CD14-positive monocyte (primary cell): ENCODE measurements at regions not wholly inside any gene's neighbourhood (a gene's known extent, or its start where the extent isn't known, plus 50 kb on each side); places are given as distances from the start of the nearest gene placed in this dataset.

Source experiments
- DNase-seq, 3 donors: peaks; one replicate each; pipeline ENCODE4 v3.0.0-alpha.2; 2011 to 2022
- H2AFZ ChIP-seq: 2 replicates; pipeline ENCODE4 v1.6.0; 2012; ENCODE audit warnings: mild to moderate bottlenecking, low read depth, low read length, inconsistent platforms; ENCODE audit not compliant: insufficient read depth, poor library complexity, severe bottlenecking
- H3K27ac ChIP-seq, 2 donors: 1 replicate in 1 of 2; 2 replicates in 1 of 2; pipeline ENCODE4 v1.5.1; 2012 to 2013; ENCODE audit warnings: low read length in 2 of 2, control low read depth in 1 of 2, inconsistent platforms in 1 of 2, low read depth in 1 of 2, mild to moderate bottlenecking in 1 of 2
- H3K27me3 ChIP-seq, 2 donors: one replicate each; pipeline versions ENCODE4 v1.6.0 to v1.6.1; 2011 to 2013; ENCODE audit warnings: low read length in 2 of 2; ENCODE audit not compliant: control insufficient read depth in 2 of 2, insufficient read depth in 2 of 2
- H3K36me3 ChIP-seq, 2 donors: replicated peaks in 1 of 2; 1 replicate in 1 of 2; 2 replicates in 1 of 2; pipeline versions ENCODE4 v1.5.1 to v1.6.1; 2012 to 2013; ENCODE audit warnings: low read length in 2 of 2, control low read depth in 1 of 2, inconsistent platforms in 1 of 2, mild to moderate bottlenecking in 1 of 2; ENCODE audit not compliant: insufficient read depth in 2 of 2, control insufficient read depth in 1 of 2
- H3K4me1 ChIP-seq, 2 donors: 1 replicate in 1 of 2; 2 replicates in 1 of 2; pipeline versions ENCODE4 v1.5.1 to v1.6.1; 2012 to 2013; ENCODE audit warnings: low read length in 2 of 2, control low read depth in 1 of 2, inconsistent platforms in 1 of 2, mild to moderate bottlenecking in 1 of 2, moderate library complexity in 1 of 2; ENCODE audit not compliant: insufficient read depth in 2 of 2, control insufficient read depth in 1 of 2
- H3K4me2 ChIP-seq: replicated peaks from 2 replicates; pipeline ENCODE3; 2012; ENCODE audit warnings: low read length, moderate library complexity, mild to moderate bottlenecking; ENCODE audit not compliant: poor library complexity, severe bottlenecking; ENCODE audit errors: extremely low read depth
- H3K4me3 ChIP-seq, 3 experiments: fragments of 200-600 bp in 1 of 3; sonication (generic) in 1 of 3; replicated peaks in 1 of 3; 1 replicate in 2 of 3; 2 replicates in 1 of 3; pipeline ENCODE4 v1.5.1; 2011 to 2013; ENCODE audit warnings: low read length in 3 of 3, mild to moderate bottlenecking in 3 of 3, control low read depth in 2 of 3, low read depth in 2 of 3, inconsistent platforms in 1 of 3, moderate library complexity in 1 of 3
- H3K79me2 ChIP-seq: 2 replicates; pipeline ENCODE4 v1.6.0; 2012; ENCODE audit warnings: mild to moderate bottlenecking, control low read depth, inconsistent platforms, low read length, moderate library complexity; ENCODE audit not compliant: insufficient read depth
- H3K9ac ChIP-seq: 2 replicates; pipeline ENCODE4 v1.6.0; 2017; ENCODE audit warnings: low read length, mild to moderate bottlenecking; ENCODE audit not compliant: insufficient read depth, poor library complexity, severe bottlenecking
- H3K9me3 ChIP-seq, 2 donors: replicated peaks in 1 of 2; 1 replicate in 1 of 2; 2 replicates in 1 of 2; pipeline versions ENCODE4 v1.5.1 to v1.6.1; 2012 to 2013; ENCODE audit warnings: low read length in 2 of 2, control low read depth in 1 of 2; ENCODE audit not compliant: control insufficient read depth in 1 of 2, insufficient read depth in 1 of 2
- H4K20me1 ChIP-seq: 2 replicates; pipeline ENCODE4 v1.6.0; 2012; ENCODE audit warnings: mild to moderate bottlenecking, low read length, control low read depth, moderate library complexity; ENCODE audit not compliant: insufficient read depth
- H3K27ac Mint-ChIP-seq, 7 donors: one replicate each; pipeline ENCODE4 v1.8.0; 2020; ENCODE audit warnings: mild to moderate bottlenecking in 7 of 7, mixed read lengths in 7 of 7, moderate library complexity in 6 of 7, inconsistent platforms in 2 of 7
- H3K27me3 Mint-ChIP-seq, 3 donors: one replicate each; pipeline ENCODE4 v1.8.0; 2021 to 2022; ENCODE audit warnings: low read depth in 3 of 3, mild to moderate bottlenecking in 3 of 3, mixed read lengths in 3 of 3, moderate library complexity in 3 of 3, inconsistent platforms in 1 of 3
- H3K36me3 Mint-ChIP-seq, 2 donors: one replicate each; pipeline ENCODE4 v1.8.0; 2020; ENCODE audit warnings: mixed read lengths in 2 of 2, inconsistent platforms in 1 of 2, mild to moderate bottlenecking in 1 of 2
- H3K4me1 Mint-ChIP-seq: one replicate; pipeline ENCODE4 v1.8.0; 2020; ENCODE audit warnings: mild to moderate bottlenecking, mixed read lengths
- H3K4me3 Mint-ChIP-seq, 2 donors: one replicate each; pipeline ENCODE4 v1.8.0; 2020; ENCODE audit warnings: mild to moderate bottlenecking in 2 of 2, mixed read lengths in 2 of 2, moderate library complexity in 1 of 2
- H3K9me3 Mint-ChIP-seq, 7 donors: one replicate each; pipeline ENCODE4 v1.8.0; 2020 to 2022; ENCODE audit warnings: mixed read lengths in 7 of 7, mild to moderate bottlenecking in 6 of 7, moderate library complexity in 6 of 7, inconsistent platforms in 2 of 7
- WGBS: methylation state at CpG from one replicate; pipeline ENCODE4 v1.1.5; 2013; ENCODE audit warnings: missing lambda C conversion rate; ENCODE audit not compliant: insufficient coverage; 5-methylcytosine and 5-hydroxymethylcytosine counted together
- intact Hi-C, 2 donors: fragments of 100-400 bp; cut with micrococcal nuclease; formaldehyde crosslinking; loops; one replicate each; pipeline versions ENCODE4 v1.15.0 to v1.15.1; 2023
- TF ChIP-seq, protein P1 (sequence below): fragments of 200-600 bp; IDR thresholded peaks from one replicate; pipeline ENCODE4 v1.8.0; 2022; ENCODE audit warnings: antibody characterized with exemption, mild to moderate bottlenecking

GRCh38 chr2:16198166-16198912, 258.0 kb downstream of the MYCN start:
- Histone ChIP-seq H4K20me1 (no peaks in the 10 kb centered on the region), H3K4me3 (no peak overlapping the region), H3K36me3 (no peaks in the 10 kb centered on the region), H2AFZ (no peak overlapping the region), H3K9me3 (no peaks in the 10 kb centered on the region), H3K4me1 (no peaks in the 10 kb centered on the region), H3K9ac (no peak overlapping the region), H3K27ac (no peak overlapping the region), H3K27me3 (no peaks in the 10 kb centered on the region), H3K4me2 (no peak overlapping the region), H3K79me2 (no peaks in the 10 kb centered on the region)
- H3K27me3 Mint-ChIP-seq: peaks cover 0 to 2% (median 1%) of the 10 kb centered on the region in 3 donors
- TF ChIP-seq, protein P1, sequence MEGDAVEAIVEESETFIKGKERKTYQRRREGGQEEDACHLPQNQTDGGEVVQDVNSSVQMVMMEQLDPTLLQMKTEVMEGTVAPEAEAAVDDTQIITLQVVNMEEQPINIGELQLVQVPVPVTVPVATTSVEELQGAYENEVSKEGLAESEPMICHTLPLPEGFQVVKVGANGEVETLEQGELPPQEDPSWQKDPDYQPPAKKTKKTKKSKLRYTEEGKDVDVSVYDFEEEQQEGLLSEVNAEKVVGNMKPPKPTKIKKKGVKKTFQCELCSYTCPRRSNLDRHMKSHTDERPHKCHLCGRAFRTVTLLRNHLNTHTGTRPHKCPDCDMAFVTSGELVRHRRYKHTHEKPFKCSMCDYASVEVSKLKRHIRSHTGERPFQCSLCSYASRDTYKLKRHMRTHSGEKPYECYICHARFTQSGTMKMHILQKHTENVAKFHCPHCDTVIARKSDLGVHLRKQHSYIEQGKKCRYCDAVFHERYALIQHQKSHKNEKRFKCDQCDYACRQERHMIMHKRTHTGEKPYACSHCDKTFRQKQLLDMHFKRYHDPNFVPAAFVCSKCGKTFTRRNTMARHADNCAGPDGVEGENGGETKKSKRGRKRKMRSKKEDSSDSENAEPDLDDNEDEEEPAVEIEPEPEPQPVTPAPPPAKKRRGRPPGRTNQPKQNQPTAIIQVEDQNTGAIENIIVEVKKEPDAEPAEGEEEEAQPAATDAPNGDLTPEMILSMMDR: no peak
- peaks cover 0 to 4% (median 0%) of the 10 kb centered on the region in 7 donors for H3K9me3 Mint-ChIP-seq
- no peaks in the 10 kb centered on the region for H3K4me1 Mint-ChIP-seq
- intact Hi-C loops: no loop called here
- H3K27ac Mint-ChIP-seq: no peak overlapping the region
- H3K36me3 Mint-ChIP-seq: no peaks in the 10 kb centered on the region
- WGBS: 99% methylated on average over 8 of the region's 9 CpGs
- DNase-seq: no peak
- H3K4me3 Mint-ChIP-seq: no peak overlapping the region

DNA sequence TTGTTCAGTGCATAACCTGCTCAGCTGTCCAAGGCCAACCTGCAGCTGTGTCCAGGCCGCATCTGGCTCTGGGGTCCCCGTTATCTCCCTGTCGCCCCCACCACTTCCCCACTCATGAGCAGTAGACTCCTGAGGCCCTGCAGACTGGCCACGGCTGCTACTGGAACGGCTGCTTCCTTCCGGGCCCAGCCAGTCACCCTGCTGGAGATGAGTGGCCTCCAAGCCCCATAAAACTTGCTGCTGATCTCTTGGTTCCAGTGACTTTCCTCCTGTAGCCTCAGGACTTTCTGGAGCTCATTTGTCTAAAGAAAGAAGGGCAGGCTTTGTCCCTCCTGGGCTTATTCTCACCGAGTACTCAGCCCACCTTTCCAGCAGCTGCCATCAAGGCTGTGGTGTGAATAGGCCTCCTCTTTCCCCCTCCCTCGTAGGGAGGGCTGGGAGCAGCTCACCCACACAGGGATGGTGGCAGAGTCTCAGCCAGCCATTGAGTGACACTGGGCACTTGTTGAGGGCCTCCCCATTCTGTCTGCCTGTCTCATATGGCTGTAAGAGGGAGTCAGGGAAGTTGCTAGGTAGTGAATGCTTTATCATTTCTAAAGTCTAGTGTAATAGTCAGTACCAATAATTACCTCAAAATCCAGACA, 257.3 kb downstream of the MYCN start:
- intact Hi-C loops: no loop called here
- TF ChIP-seq, protein P1: no peak
- no peaks in the 10 kb centered on the region for H3K4me1 ChIP-seq
- Mint-ChIP-seq H3K36me3 (no peaks in the 10 kb centered on the region), H3K4me1 (no peaks in the 10 kb centered on the region), H3K27ac (no peak overlapping the region), H3K9me3 (peaks cover 0 to 4% (median 0%) of the 10 kb centered on the region in 7 donors), H3K4me3 (no peak overlapping the region), H3K27me3 (peaks cover 0 to 2% (median 2%) of the 10 kb centered on the region in 3 donors)
- H3K36me3 ChIP-seq: no peaks in the 10 kb centered on the region
- no peaks in the 10 kb centered on the region for H3K9me3 ChIP-seq
- DNase-seq: no peak
- H3K79me2 ChIP-seq: no peaks in the 10 kb centered on the region
- 96% methylated on average over 6 of the region's 8 CpGs for WGBS
- no peaks in the 10 kb centered on the region for H3K27me3 ChIP-seq
- no peak overlapping the region for H3K27ac ChIP-seq
- no peak overlapping the region for H3K4me3 ChIP-seq
- no peak overlapping the region for H2AFZ ChIP-seq
- H4K20me1 ChIP-seq: no peaks in the 10 kb centered on the region
- H3K4me2 ChIP-seq: no peak overlapping the region
- H3K9ac ChIP-seq: no peak overlapping the region
